ENCODE measurements at regions not wholly inside any gene's neighbourhood (a gene's known extent, or its start where the extent isn't known, plus 50 kb on each side); places are given as distances from the start of the nearest gene placed in this dataset.

- peak; percentile 62 for DNase-seq
Measured at GRCh38 chr5:68730220-68730978, 363.4 kb upstream of the SLC30A5 start.

GRCh38 chr5:68730979-68731654 is 362.7 kb upstream of the SLC30A5 start:
- DNase-seq, result no peak

GRCh38 chr5:68732251-68732650 is 361.6 kb upstream of the SLC30A5 start:
- no peak for DNase-seq

- DNase-seq, result no peak
Measured at GRCh38 chr5:68734781-68735180, 359.0 kb upstream of the SLC30A5 start.

- DNase-seq, result no peak
Measured at GRCh38 chr5:68738236-68738635, 355.6 kb upstream of the SLC30A5 start.

GRCh38 chr5:68738841-68739240 is 355.0 kb upstream of the SLC30A5 start:
- DNase-seq, result no peak

- DNase-seq, result no peak
Measured at GRCh38 chr5:68739752-68740151, 354.1 kb upstream of the SLC30A5 start.

GRCh38 chr5:68740226-68740910 is 353.4 kb upstream of the SLC30A5 start:
- no peak for DNase-seq

- DNase-seq, result no peak
Measured at GRCh38 chr5:68744206-68744605, 349.6 kb upstream of the SLC30A5 start.

- no peak for DNase-seq
Measured at GRCh38 chr5:68745448-68745847, 348.4 kb upstream of the SLC30A5 start.

- no peak for DNase-seq
Measured at GRCh38 chr5:68746220-68746619, 347.6 kb upstream of the SLC30A5 start.

GRCh38 chr5:68746643-68747420 is 347.0 kb upstream of the SLC30A5 start:
- no peak for DNase-seq

- DNase-seq, result no peak
Measured at GRCh38 chr5:68747521-68747920, 346.3 kb upstream of the SLC30A5 start.

GRCh38 chr5:68748101-68748500 is 345.7 kb upstream of the SLC30A5 start:
- DNase-seq, result no peak

GRCh38 chr5:68749077-68749476 is 344.7 kb upstream of the SLC30A5 start:
- DNase-seq, result no peak

GRCh38 chr5:68749631-68750030 is 344.2 kb upstream of the SLC30A5 start:
- no peak for DNase-seq

- no peak for DNase-seq
Measured at GRCh38 chr5:68751661-68752060, 342.2 kb upstream of the SLC30A5 start.

- no peak for DNase-seq
Measured at GRCh38 chr5:68754536-68754935, 339.3 kb upstream of the SLC30A5 start.

GRCh38 chr5:68755293-68755692 is 338.5 kb upstream of the SLC30A5 start:
- DNase-seq, result no peak

GRCh38 chr5:68757006-68757405 is 336.8 kb upstream of the SLC30A5 start:
- DNase-seq, result no peak

GRCh38 chr5:68757626-68758212 is 336.1 kb upstream of the SLC30A5 start:
- DNase-seq, result no peak

- DNase-seq, result no peak
Measured at GRCh38 chr5:68759593-68759992, 334.2 kb upstream of the SLC30A5 start.

GRCh38 chr5:68762201-68762600 is 331.6 kb upstream of the SLC30A5 start:
- DNase-seq, result no peak

All from NCI-H2029 (cell line).